ENCODE measurements at regions not wholly inside any gene's neighbourhood (a gene's known extent, or its start where the extent isn't known, plus 50 kb on each side); places are given as distances from the start of the nearest gene placed in this dataset.

GRCh38 chr1:29810121-29811120 is 574.1 kb downstream of the PTPRU start:
- Histone ChIP-seq H3K4me3 (no peak overlapping the region), H3K27me3 (no peaks in the 10 kb centered on the region), H3K9me3 (no peaks in the 10 kb centered on the region), H3K4me1 (no peaks in the 10 kb centered on the region), H3K27ac (no peak overlapping the region), H3K36me3 (no peaks in the 10 kb centered on the region)
- intact Hi-C loops (cut with DNase I; ENCODE audit: low total_unique reads), result no loop called here
- in situ Hi-C loops (cut with MboI; ENCODE audit: low sequenced_read_pairs in 4 of 4), result no loop called here
- ATAC-seq (no peak), DNase-seq (no peak)
- TF ChIP-seq CTCF (IDR thresholded peaks at IDR 0.05 in 4 of 5, conservative IDR thresholded peaks at IDR 0.05 in 1 of 5) (no peak), POLR2A (IDR thresholded peaks at IDR 0.05) (no peak)

- ATAC-seq, result no peak
- no peaks in the 10 kb centered on the region for H3K9me3 ChIP-seq
- H3K4me3 ChIP-seq, result no peak overlapping the region
- intact Hi-C loops (cut with DNase I; ENCODE audit: low total_unique reads), result no loop called here
- H3K27me3 ChIP-seq, result no peaks in the 10 kb centered on the region
- TF ChIP-seq POLR2A (IDR thresholded peaks at IDR 0.05) (no peak), CTCF (IDR thresholded peaks at IDR 0.05 in 4 of 5, conservative IDR thresholded peaks at IDR 0.05 in 1 of 5) (no peak)
- in situ Hi-C loops (cut with MboI; ENCODE audit: low sequenced_read_pairs in 4 of 4), result no loop called here
- H3K4me1 ChIP-seq, result no peaks in the 10 kb centered on the region
- DNase-seq, result no peak
- H3K36me3 ChIP-seq, result no peaks in the 10 kb centered on the region
- H3K27ac ChIP-seq, result no peak overlapping the region
These were observed 573.3 kb downstream of the PTPRU start for GRCh38 chr1:29809446-29810120.

GRCh38 chr1:29808141-29808995 is 572.0 kb downstream of the PTPRU start:
- in situ Hi-C loops (cut with MboI; ENCODE audit: low sequenced_read_pairs in 4 of 4), result no loop called here
- DNase-seq (no peak), ATAC-seq (no peak)
- H3K9me3 ChIP-seq, result no peaks in the 10 kb centered on the region
- no peak overlapping the region for H3K27ac ChIP-seq
- intact Hi-C loops (cut with DNase I; ENCODE audit: low total_unique reads), result no loop called here
- no peaks in the 10 kb centered on the region for H3K27me3 ChIP-seq
- H3K4me1 ChIP-seq, result no peaks in the 10 kb centered on the region
- no peak overlapping the region for H3K4me3 ChIP-seq
- no peaks in the 10 kb centered on the region for H3K36me3 ChIP-seq
- no peak for TF ChIP-seq CTCF (IDR thresholded peaks at IDR 0.05 in 4 of 5, conservative IDR thresholded peaks at IDR 0.05 in 1 of 5)
- no peak for TF ChIP-seq POLR2A (IDR thresholded peaks at IDR 0.05)

- DNase-seq (no peak), ATAC-seq (no peak)
- Histone ChIP-seq H3K27ac (no peak overlapping the region), H3K4me3 (no peak overlapping the region), H3K36me3 (no peaks in the 10 kb centered on the region), H3K4me1 (no peaks in the 10 kb centered on the region), H3K9me3 (no peaks in the 10 kb centered on the region), H3K27me3 (peaks cover 0 to 3% (median 1%) of the 10 kb centered on the region in 3 donors)
- intact Hi-C loops (cut with DNase I; ENCODE audit: low total_unique reads), result no loop called here
- in situ Hi-C loops (cut with MboI; ENCODE audit: low sequenced_read_pairs in 4 of 4), result no loop called here
- no peak for TF ChIP-seq CTCF (IDR thresholded peaks at IDR 0.05 in 4 of 5, conservative IDR thresholded peaks at IDR 0.05 in 1 of 5)
- TF ChIP-seq POLR2A (IDR thresholded peaks at IDR 0.05), result no peak
These were observed 571.4 kb downstream of the PTPRU start for GRCh38 chr1:29807689-29808088.

All from gastrocnemius medialis (tissue), 4 donors.